CD14-positive monocyte (primary cell): ENCODE measurements at regions not wholly inside any gene's neighbourhood (a gene's known extent, or its start where the extent isn't known, plus 50 kb on each side); places are given as distances from the start of the nearest gene placed in this dataset.

Experiments used
- DNase-seq, 3 donors: peaks; one replicate each; pipeline ENCODE4 v3.0.0-alpha.2; 2011 to 2022
- H2AFZ ChIP-seq: 2 replicates; pipeline ENCODE4 v1.6.0; 2012; ENCODE audit warnings: mild to moderate bottlenecking, low read depth, low read length, inconsistent platforms; ENCODE audit not compliant: insufficient read depth, poor library complexity, severe bottlenecking
- H3K27ac ChIP-seq, 2 donors: 1 replicate in 1 of 2; 2 replicates in 1 of 2; pipeline ENCODE4 v1.5.1; 2012 to 2013; ENCODE audit warnings: low read length in 2 of 2, control low read depth in 1 of 2, inconsistent platforms in 1 of 2, low read depth in 1 of 2, mild to moderate bottlenecking in 1 of 2
- H3K27me3 ChIP-seq, 2 donors: one replicate each; pipeline versions ENCODE4 v1.6.0 to v1.6.1; 2011 to 2013; ENCODE audit warnings: low read length in 2 of 2; ENCODE audit not compliant: control insufficient read depth in 2 of 2, insufficient read depth in 2 of 2
- H3K36me3 ChIP-seq, 2 donors: replicated peaks in 1 of 2; 1 replicate in 1 of 2; 2 replicates in 1 of 2; pipeline versions ENCODE4 v1.5.1 to v1.6.1; 2012 to 2013; ENCODE audit warnings: low read length in 2 of 2, control low read depth in 1 of 2, inconsistent platforms in 1 of 2, mild to moderate bottlenecking in 1 of 2; ENCODE audit not compliant: insufficient read depth in 2 of 2, control insufficient read depth in 1 of 2
- H3K4me1 ChIP-seq, 2 donors: 1 replicate in 1 of 2; 2 replicates in 1 of 2; pipeline versions ENCODE4 v1.5.1 to v1.6.1; 2012 to 2013; ENCODE audit warnings: low read length in 2 of 2, control low read depth in 1 of 2, inconsistent platforms in 1 of 2, mild to moderate bottlenecking in 1 of 2, moderate library complexity in 1 of 2; ENCODE audit not compliant: insufficient read depth in 2 of 2, control insufficient read depth in 1 of 2
- H3K4me2 ChIP-seq: replicated peaks from 2 replicates; pipeline ENCODE3; 2012; ENCODE audit warnings: low read length, moderate library complexity, mild to moderate bottlenecking; ENCODE audit not compliant: poor library complexity, severe bottlenecking; ENCODE audit errors: extremely low read depth
- H3K4me3 ChIP-seq, 3 experiments: fragments of 200-600 bp in 1 of 3; sonication (generic) in 1 of 3; replicated peaks in 1 of 3; 1 replicate in 2 of 3; 2 replicates in 1 of 3; pipeline ENCODE4 v1.5.1; 2011 to 2013; ENCODE audit warnings: low read length in 3 of 3, mild to moderate bottlenecking in 3 of 3, control low read depth in 2 of 3, low read depth in 2 of 3, inconsistent platforms in 1 of 3, moderate library complexity in 1 of 3
- H3K79me2 ChIP-seq: 2 replicates; pipeline ENCODE4 v1.6.0; 2012; ENCODE audit warnings: mild to moderate bottlenecking, control low read depth, inconsistent platforms, low read length, moderate library complexity; ENCODE audit not compliant: insufficient read depth
- H3K9ac ChIP-seq: 2 replicates; pipeline ENCODE4 v1.6.0; 2017; ENCODE audit warnings: low read length, mild to moderate bottlenecking; ENCODE audit not compliant: insufficient read depth, poor library complexity, severe bottlenecking
- H3K9me3 ChIP-seq, 2 donors: replicated peaks in 1 of 2; 1 replicate in 1 of 2; 2 replicates in 1 of 2; pipeline versions ENCODE4 v1.5.1 to v1.6.1; 2012 to 2013; ENCODE audit warnings: low read length in 2 of 2, control low read depth in 1 of 2; ENCODE audit not compliant: control insufficient read depth in 1 of 2, insufficient read depth in 1 of 2
- H4K20me1 ChIP-seq: 2 replicates; pipeline ENCODE4 v1.6.0; 2012; ENCODE audit warnings: mild to moderate bottlenecking, low read length, control low read depth, moderate library complexity; ENCODE audit not compliant: insufficient read depth
- H3K27ac Mint-ChIP-seq, 7 donors: one replicate each; pipeline ENCODE4 v1.8.0; 2020; ENCODE audit warnings: mild to moderate bottlenecking in 7 of 7, mixed read lengths in 7 of 7, moderate library complexity in 6 of 7, inconsistent platforms in 2 of 7
- H3K27me3 Mint-ChIP-seq, 3 donors: one replicate each; pipeline ENCODE4 v1.8.0; 2021 to 2022; ENCODE audit warnings: low read depth in 3 of 3, mild to moderate bottlenecking in 3 of 3, mixed read lengths in 3 of 3, moderate library complexity in 3 of 3, inconsistent platforms in 1 of 3
- H3K36me3 Mint-ChIP-seq, 2 donors: one replicate each; pipeline ENCODE4 v1.8.0; 2020; ENCODE audit warnings: mixed read lengths in 2 of 2, inconsistent platforms in 1 of 2, mild to moderate bottlenecking in 1 of 2
- H3K4me1 Mint-ChIP-seq: one replicate; pipeline ENCODE4 v1.8.0; 2020; ENCODE audit warnings: mild to moderate bottlenecking, mixed read lengths
- H3K4me3 Mint-ChIP-seq, 2 donors: one replicate each; pipeline ENCODE4 v1.8.0; 2020; ENCODE audit warnings: mild to moderate bottlenecking in 2 of 2, mixed read lengths in 2 of 2, moderate library complexity in 1 of 2
- H3K9me3 Mint-ChIP-seq, 7 donors: one replicate each; pipeline ENCODE4 v1.8.0; 2020 to 2022; ENCODE audit warnings: mixed read lengths in 7 of 7, mild to moderate bottlenecking in 6 of 7, moderate library complexity in 6 of 7, inconsistent platforms in 2 of 7
- CTCF ChIP-seq: fragments of 200-600 bp; IDR thresholded peaks from one replicate; pipeline ENCODE4 v1.8.0; 2022; ENCODE audit warnings: antibody characterized with exemption, mild to moderate bottlenecking
- WGBS: methylation state at CpG from one replicate; pipeline ENCODE4 v1.1.5; 2013; ENCODE audit warnings: missing lambda C conversion rate; ENCODE audit not compliant: insufficient coverage; 5-methylcytosine and 5-hydroxymethylcytosine counted together
- intact Hi-C, 2 donors: fragments of 100-400 bp; cut with micrococcal nuclease; formaldehyde crosslinking; loops; one replicate each; pipeline versions ENCODE4 v1.15.0 to v1.15.1; 2023

DNA sequence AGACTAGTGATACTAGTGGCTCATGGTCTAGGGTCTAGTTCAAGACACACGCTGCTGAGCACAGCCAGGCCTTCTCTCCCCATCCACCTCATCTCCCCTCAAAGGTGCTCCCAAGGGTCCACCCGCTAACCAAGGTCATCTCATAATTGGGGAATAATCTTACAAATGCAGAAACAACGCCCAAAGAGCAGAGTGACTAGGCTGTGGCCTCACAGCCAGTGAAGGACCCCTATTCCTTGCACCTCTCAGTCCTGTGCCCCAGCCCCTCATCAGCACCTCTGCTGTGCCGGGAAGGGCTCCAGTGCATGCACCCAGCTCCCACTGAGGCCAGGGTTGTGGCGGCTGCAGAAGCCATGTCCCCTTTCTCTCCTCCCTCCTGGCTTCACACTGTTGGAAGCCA lies 286.9 kb downstream of the UACA start:
- Histone ChIP-seq H3K79me2 (no peaks in the 10 kb centered on the region), H3K36me3 (no peaks in the 10 kb centered on the region), H3K4me2 (no peak overlapping the region), H3K27me3 (no peaks in the 10 kb centered on the region), H4K20me1 (no peaks in the 10 kb centered on the region), H3K4me1 (peaks cover 75 to 77% of the 10 kb centered on the region in 2 donors), H3K9me3 (no peaks in the 10 kb centered on the region), H2AFZ (no peak overlapping the region), H3K9ac (no peak overlapping the region), H3K4me3 (no peak overlapping the region), H3K27ac (no peak overlapping the region)
- peaks cover 4 to 8% (median 7%) of the 10 kb centered on the region in 3 donors for H3K27me3 Mint-ChIP-seq
- H3K27ac Mint-ChIP-seq = peak overlapping the region in 1 of 7 donors; percentile 95
- intact Hi-C loops = no loop called here
- H3K9me3 Mint-ChIP-seq = peaks cover 2 to 4% (median 2%) of the 10 kb centered on the region in 7 donors
- H3K36me3 Mint-ChIP-seq = peaks cover 11 to 26% of the 10 kb centered on the region in 2 donors
- no peak for TF ChIP-seq CTCF
- H3K4me3 Mint-ChIP-seq = no peak overlapping the region
- 98% methylated on average over 4 of the region's 5 CpGs for whole genome bisulfite sequencing
- no peak for DNase-seq
- H3K4me1 Mint-ChIP-seq = peaks cover 72% of the 10 kb centered on the region

DNA sequence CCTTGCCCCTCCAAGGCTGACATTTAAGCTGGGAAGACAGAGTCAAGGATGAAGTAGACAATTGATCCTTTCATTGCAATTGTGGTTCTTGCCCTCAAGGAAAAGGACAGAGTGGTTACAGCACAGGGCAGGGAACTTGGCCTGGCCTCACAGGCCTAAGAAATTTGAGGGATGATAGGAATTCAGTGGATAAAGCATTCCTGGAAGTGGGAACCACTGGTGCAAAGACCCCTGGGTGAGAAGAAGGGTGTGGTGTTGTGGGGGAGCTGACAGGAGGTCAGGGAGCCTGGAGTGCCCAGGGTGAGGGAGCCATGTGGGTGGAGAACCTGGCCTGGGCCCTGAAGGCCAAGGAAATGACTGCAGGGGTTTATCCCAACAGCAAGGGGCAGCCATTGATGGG lies 287.4 kb downstream of the UACA start:
- H3K4me3 ChIP-seq = no peak overlapping the region
- H3K9me3 Mint-ChIP-seq = peaks cover 2 to 4% (median 2%) of the 10 kb centered on the region in 7 donors
- peak overlapping the region in 1 of 2 donors; percentile 94 for H3K27ac ChIP-seq
- H3K9ac ChIP-seq = no peak overlapping the region
- H3K27ac Mint-ChIP-seq = peak overlapping the region in 6 of 7 donors; percentile 60 to 99 (median 94)
- peak overlapping the region in 1 of 2 donors; percentile 26 for H3K4me3 Mint-ChIP-seq
- H3K27me3 Mint-ChIP-seq = peaks cover 4 to 8% (median 7%) of the 10 kb centered on the region in 3 donors
- peaks cover 70 to 72% of the 10 kb centered on the region in 2 donors for H3K4me1 ChIP-seq
- no peaks in the 10 kb centered on the region for H4K20me1 ChIP-seq
- no peak overlapping the region for H2AFZ ChIP-seq
- no peak for TF ChIP-seq CTCF
- peaks cover 11 to 27% of the 10 kb centered on the region in 2 donors for H3K36me3 Mint-ChIP-seq
- intact Hi-C loops = no loop called here
- H3K27me3 ChIP-seq = no peaks in the 10 kb centered on the region
- H3K36me3 ChIP-seq = no peaks in the 10 kb centered on the region
- no peaks in the 10 kb centered on the region for H3K9me3 ChIP-seq
- H3K79me2 ChIP-seq = no peaks in the 10 kb centered on the region
- H3K4me1 Mint-ChIP-seq = peaks cover 70% of the 10 kb centered on the region
- H3K4me2 ChIP-seq = no peak overlapping the region
- DNase-seq = no peak
